GM12878 (cell line): ENCODE measurements at regions not wholly inside any gene's neighbourhood (a gene's known extent, or its start where the extent isn't known, plus 50 kb on each side); places are given as distances from the start of the nearest gene placed in this dataset.

Source experiments
- ATAC-seq: fragments of 200-7000 bp; cut with Tn5 transposase; 3 replicates; pipeline ENCODE4 v1.9.1; 2020; ENCODE audit warnings: mild to moderate bottlenecking, moderate library complexity
- BruUV-seq: library from RNA; stranded (reverse); fragments of 400-500 nt; replicated peaks from 2 replicates; lab custom pipeline; 2021; lab: Mats Ljungman, UMichigan
- CTCF ChIA-PET: fragments of 300-600 bp; sonication (Branson Sonifier 250); formaldehyde crosslinking; extraction: SDS; loops from one replicate; lab custom pipeline; 2021; ENCODE audit warnings: inconsistent platforms; lab: Yijun Ruan, JAX
- POLR2A ChIA-PET: fragments of 350-600 bp; formaldehyde crosslinking; extraction: SDS; loops from one replicate; lab custom pipeline; 2021; ENCODE audit warnings: inconsistent platforms; lab: Charles Lee
- RAD21 ChIA-PET: fragments of 300-600 bp; sonication (Branson Sonifier 250); formaldehyde crosslinking; loops from one replicate; lab custom pipeline; 2023; ENCODE audit warnings: antibody characterized with exemption; ENCODE audit not compliant: unreplicated experiment; lab: Charles Lee
- SMC1A ChIA-PET: fragments of 300-600 bp; sonication (Branson Sonifier 250); formaldehyde crosslinking; loops from one replicate; lab custom pipeline; 2023; ENCODE audit not compliant: unreplicated experiment, uncharacterized antibody; lab: Charles Lee
- DNase-seq: peaks from one replicate; pipeline ENCODE4 v3.0.0-alpha.2; 2011; ENCODE audit warnings: low read depth, low spot score
- FAIRE-seq: peaks from 3 replicates; lab custom pipeline; 2011; peaks lifted over from hg19 to GRCh38; lab: Jason Lieb, UNC
- H2AFZ ChIP-seq: 2 replicates; pipeline ENCODE4 v1.6.0; 2011; ENCODE audit warnings: low read depth, low read length, control low read depth; ENCODE audit not compliant: control insufficient read depth
- H3K27ac ChIP-seq: 2 replicates; pipeline ENCODE4 v1.5.1; 2011; ENCODE audit warnings: control low read depth; ENCODE audit not compliant: control insufficient read depth, insufficient read depth
- H3K27me3 ChIP-seq, 2 experiments: replicated peaks in 1 of 2; 2 replicates each; pipeline versions ENCODE4 v1.6.0 to v1.6.1; 2011; ENCODE audit warnings: low read length in 1 of 2; ENCODE audit not compliant: control insufficient read depth in 2 of 2, insufficient read depth in 2 of 2
- H3K36me3 ChIP-seq, 2 experiments: 2 replicates each; pipeline ENCODE4 v1.5.1; 2011; ENCODE audit warnings: low read length in 1 of 2; ENCODE audit not compliant: control insufficient read depth in 2 of 2, insufficient read depth in 2 of 2
- H3K4me1 ChIP-seq: 2 replicates; pipeline ENCODE4 v1.6.1; 2011; ENCODE audit warnings: mild to moderate bottlenecking, low read length, moderate library complexity, mixed read lengths; ENCODE audit not compliant: control insufficient read depth, insufficient read depth
- H3K4me2 ChIP-seq: 2 replicates; pipeline ENCODE4 v1.6.0; 2011; ENCODE audit warnings: control low read depth; ENCODE audit not compliant: control insufficient read depth, insufficient read depth
- H3K4me3 ChIP-seq: fragments of 200-600 bp; sonication (generic); 2 replicates; pipeline ENCODE4 v1.5.1; 2016
- H3K79me2 ChIP-seq: 2 replicates; pipeline ENCODE4 v1.6.0; 2011; ENCODE audit warnings: low read length; ENCODE audit not compliant: control insufficient read depth, insufficient read depth
- H3K9ac ChIP-seq: 2 replicates; pipeline ENCODE4 v1.8.0; 2011; ENCODE audit warnings: low read length, control low read depth, mixed read lengths; ENCODE audit not compliant: control insufficient read depth, insufficient read depth
- H3K9me3 ChIP-seq: replicated peaks from 3 replicates; pipeline ENCODE4 v1.5.1; 2011; ENCODE audit warnings: mild to moderate bottlenecking, low read length; ENCODE audit not compliant: control insufficient read depth, insufficient read depth
- H4K20me1 ChIP-seq: 2 replicates; pipeline ENCODE4 v1.6.0; 2011; ENCODE audit not compliant: control insufficient read depth, insufficient read depth
- BMI1 ChIP-seq: fragments of 450-650 bp; IDR thresholded peaks from 2 replicates; pipeline ENCODE4 v1.6.1; 2016; ENCODE audit warnings: mild to moderate bottlenecking, moderate library complexity, borderline replicate concordance
- IRF5 ChIP-seq: fragments of 450-650 bp; IDR thresholded peaks from 2 replicates; pipeline ENCODE4 v1.6.1; 2017; ENCODE audit warnings: borderline replicate concordance
- MEF2A ChIP-seq: IDR thresholded peaks from 2 replicates; pipeline ENCODE4 v1.6.1; 2011; ENCODE audit warnings: low read depth, mild to moderate bottlenecking, low read length, moderate library complexity; ENCODE audit not compliant: insufficient read depth
- PKNOX1 ChIP-seq: fragments of 450-650 bp; IDR thresholded peaks from 2 replicates; pipeline ENCODE4 v1.6.1; 2016; ENCODE audit warnings: mild to moderate bottlenecking
- SIN3A ChIP-seq: IDR thresholded peaks from 2 replicates; pipeline ENCODE4 v1.6.1; 2012; ENCODE audit warnings: low read depth, low read length, improper control_type of control experiment
- SREBF1 ChIP-seq: IDR thresholded peaks from 2 replicates; pipeline ENCODE4 v1.6.1; 2012; ENCODE audit warnings: mild to moderate bottlenecking, low read length
- TCF3 ChIP-seq: IDR thresholded peaks from 2 replicates; pipeline ENCODE4 v1.6.1; 2012; ENCODE audit warnings: low read depth, mild to moderate bottlenecking, low read length, borderline replicate concordance; ENCODE audit not compliant: insufficient read depth
- ZSCAN29 ChIP-seq: fragments of 450-650 bp; IDR thresholded peaks from 2 replicates; pipeline ENCODE4 v1.6.1; 2017; ENCODE audit warnings: mild to moderate bottlenecking, moderate library complexity
- WGBS: methylation state at CpG from one replicate; pipeline ENCODE4 v1.1.6; 2016; ENCODE audit warnings: low lambda C conversion rate; ENCODE audit not compliant: insufficient replicate concordance, insufficient coverage; ENCODE audit errors: missing lambda C conversion rate; 5-methylcytosine and 5-hydroxymethylcytosine counted together
- in situ Hi-C: fragments of 300-500 bp; cut with MboI; formaldehyde crosslinking; loops from 9 replicates; pipeline ENCODE4 v1.14.3; 2018; ENCODE audit warnings: mixed read lengths
- intact Hi-C: fragments of 100-400 bp; cut with micrococcal nuclease; formaldehyde crosslinking; loops from one replicate; pipeline ENCODE4 v1.14.2; 2022; ENCODE audit not compliant: unreplicated experiment
- TF ChIP-seq, protein P1 (sequence below): IDR thresholded peaks from 2 replicates; pipeline ENCODE4 v1.6.1; 2012; ENCODE audit warnings: low read depth, low read length, improper control_type of control experiment

DNA sequence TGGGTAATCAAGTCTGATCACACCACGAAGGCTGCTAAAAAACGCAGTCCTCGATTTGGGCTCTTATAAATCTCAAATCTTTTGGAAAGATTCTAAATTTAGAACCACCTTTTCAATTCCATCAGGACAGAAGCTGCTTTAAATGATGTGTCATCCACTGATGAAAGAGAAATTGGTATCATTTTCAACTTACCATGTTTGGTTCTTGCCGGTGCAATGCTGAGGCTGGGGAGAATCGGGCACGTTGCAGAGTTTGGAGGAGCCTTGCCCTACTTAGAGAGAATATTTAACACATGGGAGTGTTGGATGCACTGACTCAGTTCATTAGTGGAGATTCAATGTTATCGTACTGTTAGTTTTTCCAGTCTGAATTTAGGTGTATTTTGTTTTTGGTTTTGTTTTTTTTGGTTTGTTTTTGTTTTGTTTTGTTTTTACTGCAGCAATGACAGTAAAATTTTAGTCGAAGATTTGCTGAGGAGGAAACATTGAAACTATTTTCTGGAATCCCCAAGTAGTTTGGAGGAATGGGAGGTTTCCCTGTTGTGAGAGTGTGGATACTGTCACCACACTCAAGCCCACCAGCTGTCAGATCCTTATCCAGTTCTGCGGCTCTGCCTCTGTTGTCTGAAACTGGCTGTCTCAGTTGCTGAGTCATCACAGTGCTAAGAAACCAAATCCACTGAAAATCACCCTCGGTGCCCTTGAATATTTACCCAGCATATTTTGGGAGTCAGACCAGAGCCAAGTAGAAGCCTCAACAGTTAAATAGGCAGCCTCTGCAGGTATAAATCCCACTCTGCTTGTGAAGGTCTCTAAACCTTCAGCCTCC lies 497.0 kb downstream of the BTBD3 start:
- ChIA-PET CTCF (no interaction called here), SMC1A (interaction anchor here (0.6 kb wide), 1 partner anchor 1929 kb away, joined by 3 read pairs; no protein-coding TSS in a partner anchor), POLR2A (no interaction called here), RAD21 (no interaction called here)
- no peak overlapping the region for H3K27ac ChIP-seq
- H3K4me2 ChIP-seq: no peak overlapping the region
- intact Hi-C loops: no loop called here
- no peaks in the 10 kb centered on the region for H4K20me1 ChIP-seq
- TF ChIP-seq ZSCAN29 (no peak), MEF2A (no peak), TCF3 (no peak), SREBF1 (no peak), IRF5 (no peak), PKNOX1 (no peak), BMI1 (no peak), SIN3A (no peak)
- TF ChIP-seq, protein P1, sequence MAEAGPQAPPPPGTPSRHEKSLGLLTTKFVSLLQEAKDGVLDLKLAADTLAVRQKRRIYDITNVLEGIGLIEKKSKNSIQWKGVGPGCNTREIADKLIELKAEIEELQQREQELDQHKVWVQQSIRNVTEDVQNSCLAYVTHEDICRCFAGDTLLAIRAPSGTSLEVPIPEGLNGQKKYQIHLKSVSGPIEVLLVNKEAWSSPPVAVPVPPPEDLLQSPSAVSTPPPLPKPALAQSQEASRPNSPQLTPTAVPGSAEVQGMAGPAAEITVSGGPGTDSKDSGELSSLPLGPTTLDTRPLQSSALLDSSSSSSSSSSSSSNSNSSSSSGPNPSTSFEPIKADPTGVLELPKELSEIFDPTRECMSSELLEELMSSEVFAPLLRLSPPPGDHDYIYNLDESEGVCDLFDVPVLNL: no peak
- no TSS peak for BruUV-seq
- H3K4me3 ChIP-seq: no peak overlapping the region
- no peak for FAIRE-seq
- in situ Hi-C loops: no loop called here
- 29% methylated on average over 10 of the region's 10 CpGs for WGBS
- H3K27me3 ChIP-seq: no peaks in the 10 kb centered on the region
- H3K9ac ChIP-seq: no peak overlapping the region
- no peak for ATAC-seq
- no peak for DNase-seq
- H3K36me3 ChIP-seq: no peaks in the 10 kb centered on the region
- no peaks in the 10 kb centered on the region for H3K9me3 ChIP-seq
- H3K79me2 ChIP-seq: no peaks in the 10 kb centered on the region
- H2AFZ ChIP-seq: no peak overlapping the region
- H3K4me1 ChIP-seq: no peaks in the 10 kb centered on the region
